ENCODE measurements at regions not wholly inside any gene's neighbourhood (a gene's known extent, or its start where the extent isn't known, plus 50 kb on each side); places are given as distances from the start of the nearest gene placed in this dataset.

GRCh38 chr2:142599504-142599903, 278.0 kb upstream of the KYNU start:
- TF ChIP-seq, protein P1, sequence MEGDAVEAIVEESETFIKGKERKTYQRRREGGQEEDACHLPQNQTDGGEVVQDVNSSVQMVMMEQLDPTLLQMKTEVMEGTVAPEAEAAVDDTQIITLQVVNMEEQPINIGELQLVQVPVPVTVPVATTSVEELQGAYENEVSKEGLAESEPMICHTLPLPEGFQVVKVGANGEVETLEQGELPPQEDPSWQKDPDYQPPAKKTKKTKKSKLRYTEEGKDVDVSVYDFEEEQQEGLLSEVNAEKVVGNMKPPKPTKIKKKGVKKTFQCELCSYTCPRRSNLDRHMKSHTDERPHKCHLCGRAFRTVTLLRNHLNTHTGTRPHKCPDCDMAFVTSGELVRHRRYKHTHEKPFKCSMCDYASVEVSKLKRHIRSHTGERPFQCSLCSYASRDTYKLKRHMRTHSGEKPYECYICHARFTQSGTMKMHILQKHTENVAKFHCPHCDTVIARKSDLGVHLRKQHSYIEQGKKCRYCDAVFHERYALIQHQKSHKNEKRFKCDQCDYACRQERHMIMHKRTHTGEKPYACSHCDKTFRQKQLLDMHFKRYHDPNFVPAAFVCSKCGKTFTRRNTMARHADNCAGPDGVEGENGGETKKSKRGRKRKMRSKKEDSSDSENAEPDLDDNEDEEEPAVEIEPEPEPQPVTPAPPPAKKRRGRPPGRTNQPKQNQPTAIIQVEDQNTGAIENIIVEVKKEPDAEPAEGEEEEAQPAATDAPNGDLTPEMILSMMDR (IDR thresholded peaks at IDR 0.05; ENCODE audit: low read depth, low read length, missing input control) = no peak
- no peak for TF ChIP-seq HNF4A (conservative IDR thresholded peaks at IDR 0.05)
- TF ChIP-seq MAX (IDR thresholded peaks at IDR 0.05) = no peak
- TF ChIP-seq GABPA (IDR thresholded peaks at IDR 0.05 in 1 of 2, conservative IDR thresholded peaks at IDR 0.05 in 1 of 2) = no peak
- no peak for TF ChIP-seq NR2F2 (IDR thresholded peaks at IDR 0.05)
- TF ChIP-seq TAF1 (conservative IDR thresholded peaks at IDR 0.05) = no peak
- TF ChIP-seq RXRA (IDR thresholded peaks at IDR 0.05) = no peak
- no peak for TF ChIP-seq ATF3 (IDR thresholded peaks at IDR 0.05)
